NCI-H2107 treated with DMSO at 0.1 percent for 48 hours (cell line): ENCODE measurements at regions not wholly inside any gene's neighbourhood (a gene's known extent, or its start where the extent isn't known, plus 50 kb on each side); places are given as distances from the start of the nearest gene placed in this dataset.
"Not testable (repeated sequence)": the region's sequence is repeated elsewhere in the genome, so short reads cannot be mapped to it uniquely, and the experiment has no call there.

Source experiments
- DNase-seq: peaks from one replicate; lab custom pipeline; 2025; ENCODE audit not compliant: unreplicated experiment; lab: John Stamatoyannopoulos, UW

GRCh38 chr15:46892621-46893160, 824.6 kb upstream of the SEMA6D start:
- DNase-seq, result no peak

GRCh38 chr15:46894644-46895043, 822.7 kb upstream of the SEMA6D start:
- DNase-seq, result no peak

- no peak for DNase-seq
Measured at GRCh38 chr15:46897266-46897665, 820.0 kb upstream of the SEMA6D start.

GRCh38 chr15:46901001-46901400, 816.3 kb upstream of the SEMA6D start:
- DNase-seq, result no peak

- DNase-seq, result no peak
Measured at GRCh38 chr15:46917721-46918252, 799.5 kb upstream of the SEMA6D start.

- DNase-seq, result no peak
Measured at GRCh38 chr15:46918462-46919140, 798.7 kb upstream of the SEMA6D start.

- no peak for DNase-seq
Measured at GRCh38 chr15:46921891-46922290, 795.4 kb upstream of the SEMA6D start.

- DNase-seq, result no peak
Measured at GRCh38 chr15:46930426-46930825, 786.9 kb upstream of the SEMA6D start.

- DNase-seq, result no peak
Measured at GRCh38 chr15:46933332-46933731, 784.0 kb upstream of the SEMA6D start.

- no peak for DNase-seq
Measured at GRCh38 chr15:46934851-46935250, 782.5 kb upstream of the SEMA6D start.

- DNase-seq, result no peak
Measured at GRCh38 chr15:46938169-46938568, 779.1 kb upstream of the SEMA6D start.

- no peak for DNase-seq
Measured at GRCh38 chr15:46941241-46941640, 776.1 kb upstream of the SEMA6D start.

- DNase-seq, result no peak
Measured at GRCh38 chr15:46946953-46947352, 770.4 kb upstream of the SEMA6D start.

- DNase-seq, result no peak
Measured at GRCh38 chr15:46955576-46955975, 761.7 kb upstream of the SEMA6D start.

GRCh38 chr15:46956456-46956855, 760.8 kb upstream of the SEMA6D start:
- DNase-seq, result no peak

GRCh38 chr15:46956881-46957280, 760.4 kb upstream of the SEMA6D start:
- no peak for DNase-seq

- DNase-seq, result no peak
Measured at GRCh38 chr15:46960581-46960980, 756.7 kb upstream of the SEMA6D start.

GRCh38 chr15:46961795-46962194, 755.5 kb upstream of the SEMA6D start:
- no peak for DNase-seq

- not testable (repeated sequence) for DNase-seq
Measured at GRCh38 chr15:46988055-46988454, 729.2 kb upstream of the SEMA6D start.

GRCh38 chr15:46996359-46996758, 720.9 kb upstream of the SEMA6D start:
- DNase-seq, result no peak

- no peak for DNase-seq
Measured at GRCh38 chr15:46997501-46997900, 719.8 kb upstream of the SEMA6D start.

- DNase-seq, result no peak
Measured at GRCh38 chr15:47003568-47003967, 713.7 kb upstream of the SEMA6D start.

GRCh38 chr15:47013446-47013845, 703.9 kb upstream of the SEMA6D start:
- no peak for DNase-seq
